Erythroblast (primary cell): ENCODE measurements at regions not wholly inside any gene's neighbourhood (a gene's known extent, or its start where the extent isn't known, plus 50 kb on each side); places are given as distances from the start of the nearest gene placed in this dataset.

Source experiments
- GATA1 ChIP-seq: IDR thresholded peaks from 2 replicates; pipeline ENCODE4 v1.6.1; 2011; ENCODE audit warnings: low read depth, mild to moderate bottlenecking, control low read depth, low read length, moderate library complexity
- POLR2A ChIP-seq: IDR thresholded peaks from 2 replicates; pipeline ENCODE4 v1.6.1; 2011; ENCODE audit warnings: mild to moderate bottlenecking, low read length

DNA sequence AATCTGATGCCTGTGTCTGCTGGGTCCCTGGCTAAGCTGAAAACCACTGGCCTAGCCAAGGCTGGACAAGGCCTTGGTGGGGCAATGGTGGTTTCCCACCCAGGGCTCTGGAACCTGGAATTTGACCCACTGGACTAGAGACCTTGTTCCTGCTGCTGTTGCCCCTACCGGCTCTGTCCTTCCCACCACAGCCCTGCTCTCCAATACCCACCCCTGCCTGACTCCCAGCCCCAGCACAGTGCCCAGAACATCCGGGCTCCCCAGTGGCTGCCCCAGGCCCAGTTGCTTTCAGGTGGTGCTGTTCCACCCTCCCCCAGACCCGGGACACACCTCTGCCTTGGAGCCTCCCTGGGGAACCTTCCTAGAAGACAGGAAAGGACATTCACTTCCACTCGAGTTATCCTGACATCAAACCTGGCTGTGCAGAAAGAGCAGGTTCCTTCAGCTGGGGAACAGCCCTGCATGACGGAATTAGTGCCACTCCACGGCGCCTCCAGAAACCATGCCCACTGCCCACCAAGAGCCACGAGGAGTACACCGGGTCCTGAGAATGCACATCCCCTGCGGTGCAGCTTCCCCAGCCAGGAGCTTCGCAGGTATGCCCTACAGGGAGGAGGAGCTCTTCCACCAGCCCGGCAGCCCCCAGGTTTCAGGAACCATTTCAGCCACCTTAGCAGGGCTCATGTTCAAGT lies 152.8 kb downstream of the OAT start:
- TF ChIP-seq POLR2A (no peak), GATA1 (no peak)
